H4 (cell line): ENCODE measurements at regions not wholly inside any gene's neighbourhood (a gene's known extent, or its start where the extent isn't known, plus 50 kb on each side); places are given as distances from the start of the nearest gene placed in this dataset.
"Not testable (repeated sequence)": the region's sequence is repeated elsewhere in the genome, so short reads cannot be mapped to it uniquely, and the experiment has no call there.

Experiments
- DNase-seq: peaks from one replicate; pipeline ENCODE4 v3.0.0-alpha.2; 2015; ENCODE audit warnings: low spot score

- no peak for DNase-seq
These were observed 229.8 kb upstream of the IPO5 start for GRCh38 chr13:97723655-97724054.

GRCh38 chr13:97724450-97724849, 229.0 kb upstream of the IPO5 start:
- DNase-seq, result no peak

DNA sequence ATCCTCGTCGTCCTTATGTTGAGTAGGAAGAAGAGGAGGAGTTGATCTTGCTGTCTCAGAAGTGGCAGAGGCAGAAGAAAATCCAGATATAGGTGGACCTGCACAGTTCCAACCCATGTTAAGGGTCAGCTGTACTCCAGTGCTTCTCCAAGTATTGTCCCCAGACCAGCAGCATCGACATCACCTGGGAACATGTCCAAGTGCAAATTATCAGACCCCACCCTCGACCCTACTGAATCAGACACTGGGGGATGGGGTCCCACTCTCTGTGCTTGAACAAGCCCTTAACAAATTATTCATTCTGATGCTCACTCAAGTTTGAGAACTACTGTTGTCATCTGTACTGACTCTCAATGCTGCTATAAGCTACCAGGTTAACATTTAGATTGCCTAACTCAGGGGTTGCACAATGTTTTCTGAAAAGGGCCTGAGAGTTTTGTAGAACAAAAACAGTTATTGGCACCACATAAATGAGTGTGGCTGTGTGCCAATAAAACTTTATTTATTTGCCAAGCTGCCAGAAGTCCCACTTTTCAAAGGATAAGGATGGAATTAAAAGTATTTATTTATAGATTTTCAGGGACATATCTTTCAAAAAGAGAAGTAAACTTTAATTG, 226.7 kb upstream of the IPO5 start:
- no peak for DNase-seq

GRCh38 chr13:97727991-97728390, 225.5 kb upstream of the IPO5 start:
- DNase-seq, result no peak

- no peak for DNase-seq
These were observed 217.0 kb upstream of the IPO5 start for GRCh38 chr13:97736436-97736835.

DNA sequence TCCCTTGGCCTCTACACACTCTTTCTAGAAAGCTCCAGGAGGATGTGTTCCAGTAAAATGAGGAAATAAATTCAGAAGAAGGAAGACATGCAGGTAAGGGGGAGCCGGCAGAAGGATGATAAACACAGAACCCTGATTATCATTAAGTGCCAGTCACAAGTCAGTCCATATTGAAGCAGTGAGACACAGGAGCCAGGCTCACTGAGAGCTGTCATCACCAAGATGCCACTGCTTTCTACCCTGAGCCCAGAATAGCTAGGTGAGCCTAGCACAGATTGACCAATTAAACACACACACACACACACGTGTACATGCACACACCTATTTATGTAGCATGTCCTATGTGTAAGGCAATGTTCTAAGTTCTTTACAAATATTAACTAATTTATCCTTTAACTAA, 211.4 kb upstream of the IPO5 start:
- no peak for DNase-seq

DNA sequence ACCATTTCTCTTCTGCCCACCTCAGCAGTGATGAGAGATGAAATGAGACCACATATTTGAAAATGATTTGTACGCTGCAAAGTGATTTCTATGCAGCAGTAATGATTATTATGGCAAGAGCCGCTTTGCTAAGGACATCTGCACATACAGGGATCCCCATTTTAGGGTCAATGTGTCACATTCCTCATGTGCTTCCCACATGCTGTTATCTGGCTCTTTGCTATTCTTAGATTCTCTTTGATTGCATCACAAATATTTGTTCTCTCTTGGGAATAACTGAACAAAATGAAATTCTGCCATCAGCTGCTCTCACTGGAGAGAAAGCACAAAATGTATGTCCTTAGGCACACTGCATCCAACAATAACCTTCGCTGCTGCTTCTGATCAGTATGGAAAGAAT, 209.5 kb upstream of the IPO5 start:
- no peak for DNase-seq

DNA sequence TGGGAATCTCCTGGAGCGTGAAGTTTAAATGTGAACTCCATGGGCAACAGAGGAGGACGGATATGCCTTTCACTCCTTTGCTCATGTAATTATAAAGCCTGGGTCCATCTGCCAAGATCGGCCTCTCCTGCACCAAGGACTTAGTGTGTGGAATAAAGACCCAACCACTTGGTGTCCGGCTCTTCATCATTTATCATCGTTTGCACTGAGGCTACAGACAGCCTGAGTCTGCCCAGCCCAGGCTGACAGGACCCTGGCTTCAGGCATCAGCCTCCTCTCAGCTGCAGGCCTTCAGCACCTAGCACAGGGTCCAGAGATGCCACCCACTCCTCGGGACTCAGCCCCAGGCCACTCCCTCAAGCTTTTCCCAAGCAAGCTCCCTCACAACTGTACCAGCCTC, 206.8 kb upstream of the IPO5 start:
- DNase-seq, result no peak

DNA sequence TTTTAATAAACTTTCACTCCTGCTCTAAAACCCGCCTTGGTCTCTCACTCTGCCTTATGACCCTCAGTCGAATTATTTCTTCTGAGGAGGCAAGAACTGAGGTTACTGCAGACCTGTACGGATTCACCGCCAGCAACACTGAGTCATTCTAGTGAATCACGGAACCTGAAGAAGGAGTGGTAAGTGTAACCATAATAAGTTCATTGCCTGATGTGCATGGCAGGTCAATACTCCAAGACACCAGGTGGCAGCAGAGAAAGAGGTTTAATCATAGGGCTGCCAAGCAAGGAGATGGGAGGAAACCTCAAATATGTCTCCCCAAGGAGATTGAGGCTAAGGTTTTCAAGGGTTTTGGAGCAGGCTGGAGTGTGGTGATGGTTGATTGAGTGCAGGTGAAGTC, 204.3 kb upstream of the IPO5 start:
- peak; percentile 55 for DNase-seq

- no peak for DNase-seq
These were observed 202.0 kb upstream of the IPO5 start for GRCh38 chr13:97751477-97751876.

GRCh38 chr13:97752961-97753668, 200.4 kb upstream of the IPO5 start:
- no peak for DNase-seq

GRCh38 chr13:97753942-97754670, 199.4 kb upstream of the IPO5 start:
- no peak for DNase-seq

DNA sequence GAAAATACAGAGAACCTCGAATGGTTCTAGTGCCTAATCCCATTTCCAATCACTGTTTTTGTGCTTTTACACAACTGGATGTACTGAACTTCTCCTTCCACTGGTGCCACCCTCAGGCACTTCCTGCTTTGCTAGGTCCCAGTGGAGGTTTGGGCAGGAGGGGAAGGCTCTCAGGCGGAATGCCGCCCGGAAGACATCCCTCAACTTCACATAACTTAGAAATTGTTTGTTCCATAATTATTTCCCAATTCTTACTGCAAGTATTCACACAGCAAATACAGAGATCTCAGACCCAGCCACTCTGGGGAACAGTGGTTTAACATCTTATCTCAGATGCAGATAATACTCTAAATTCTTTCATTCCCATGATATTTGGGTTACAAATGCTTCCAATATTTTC, 195.7 kb upstream of the IPO5 start:
- DNase-seq, result no peak

DNA sequence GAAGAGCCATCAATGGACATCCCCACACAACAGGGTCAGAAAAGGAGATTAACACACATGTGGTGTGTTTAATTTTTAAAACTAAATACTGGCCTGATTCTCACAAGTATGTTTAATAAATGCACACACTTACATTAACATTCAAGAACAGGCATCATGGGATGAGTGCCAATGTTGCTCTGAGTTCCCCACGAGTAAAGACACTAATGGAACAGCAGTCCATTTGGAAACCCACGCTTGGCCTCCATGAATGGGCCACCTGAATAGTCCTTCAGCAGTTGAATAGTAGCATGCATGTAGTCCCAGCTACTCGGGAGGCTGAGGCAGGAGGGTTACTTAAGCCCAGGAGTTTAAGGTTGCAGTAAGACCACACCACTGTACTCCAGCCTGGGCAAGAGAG, 195.2 kb upstream of the IPO5 start:
- no peak for DNase-seq

GRCh38 chr13:97761796-97762540, 191.5 kb upstream of the IPO5 start:
- no peak for DNase-seq

DNA sequence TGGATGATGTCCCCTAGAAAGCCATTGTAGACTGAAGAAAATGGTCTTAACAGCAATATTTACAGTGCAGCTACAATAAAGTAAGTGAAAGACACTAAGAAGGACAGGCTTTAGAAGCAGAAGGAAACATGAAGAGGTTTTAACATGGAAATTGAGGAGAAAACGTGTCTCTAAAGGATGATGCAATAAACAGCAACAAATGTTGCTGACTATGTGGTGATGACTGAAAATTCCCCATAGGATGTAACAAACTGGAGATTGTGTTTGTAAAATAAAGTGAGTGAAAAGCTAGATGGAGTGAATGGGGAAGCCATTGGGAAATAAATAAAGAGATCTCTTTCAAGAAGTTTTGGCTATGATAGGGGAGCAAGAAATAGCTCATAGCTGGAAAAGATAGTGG, 186.7 kb upstream of the IPO5 start:
- DNase-seq, result no peak

GRCh38 chr13:97768134-97768533, 185.3 kb upstream of the IPO5 start:
- no peak for DNase-seq

GRCh38 chr13:97770231-97770630, 183.2 kb upstream of the IPO5 start:
- not testable (repeated sequence) for DNase-seq

GRCh38 chr13:97772466-97772865, 181.0 kb upstream of the IPO5 start:
- DNase-seq, result not testable (repeated sequence)

- DNase-seq, result not testable (repeated sequence)
These were observed 178.9 kb upstream of the IPO5 start for GRCh38 chr13:97774391-97775100.

- DNase-seq, result no peak
These were observed 173.0 kb upstream of the IPO5 start for GRCh38 chr13:97780486-97780885.

- DNase-seq, result no peak
These were observed 171.6 kb upstream of the IPO5 start for GRCh38 chr13:97781891-97782305.
